Stimulated activated CD8-positive, alpha-beta memory T cell treated with anti-CD3 and anti-CD28 coated beads, Interleukin-12 subunit alpha, Interleukin-12 subunit beta, amount 100 ng/mL, for 1 hour (primary cell): ENCODE measurements at regions not wholly inside any gene's neighbourhood (a gene's known extent, or its start where the extent isn't known, plus 50 kb on each side); places are given as distances from the start of the nearest gene placed in this dataset.

Experiments used
- DNase-seq: peaks from one replicate; pipeline ENCODE4 v3.0.0-alpha.2; 2020; ENCODE audit warnings: low read depth

GRCh38 chr3:106617276-106617675 lies 748.5 kb upstream of the CBLB start:
- no peak for DNase-seq

- DNase-seq = no peak
Measured at GRCh38 chr3:106620646-106621045, 751.8 kb upstream of the CBLB start.

- DNase-seq = no peak
Measured at GRCh38 chr3:106624154-106624553, 753.1 kb upstream of the CCDC54 start.

GRCh38 chr3:106628407-106628806 lies 748.8 kb upstream of the CCDC54 start:
- DNase-seq = no peak

- no peak for DNase-seq
Measured at GRCh38 chr3:106629215-106629832, 747.9 kb upstream of the CCDC54 start.

- no peak for DNase-seq
Measured at GRCh38 chr3:106631373-106632108, 745.7 kb upstream of the CCDC54 start.

GRCh38 chr3:106635271-106635670 lies 742.0 kb upstream of the CCDC54 start:
- no peak for DNase-seq

GRCh38 chr3:106635826-106636225 lies 741.4 kb upstream of the CCDC54 start:
- DNase-seq = no peak

GRCh38 chr3:106640353-106640752 lies 736.9 kb upstream of the CCDC54 start:
- no peak for DNase-seq

- DNase-seq = no peak
Measured at GRCh38 chr3:106642161-106642560, 735.1 kb upstream of the CCDC54 start.

- DNase-seq = no peak
Measured at GRCh38 chr3:106643684-106644161, 733.5 kb upstream of the CCDC54 start.

- DNase-seq = no peak
Measured at GRCh38 chr3:106673926-106674569, 703.2 kb upstream of the CCDC54 start.

- DNase-seq = no peak
Measured at GRCh38 chr3:106675451-106675850, 701.8 kb upstream of the CCDC54 start.

GRCh38 chr3:106678657-106679390 lies 698.4 kb upstream of the CCDC54 start:
- no peak for DNase-seq

- DNase-seq = no peak
Measured at GRCh38 chr3:106683953-106684620, 693.2 kb upstream of the CCDC54 start.

- DNase-seq = no peak
Measured at GRCh38 chr3:106685745-106686144, 691.5 kb upstream of the CCDC54 start.

- no peak for DNase-seq
Measured at GRCh38 chr3:106687905-106688304, 689.3 kb upstream of the CCDC54 start.

GRCh38 chr3:106688464-106688863 lies 688.8 kb upstream of the CCDC54 start:
- no peak for DNase-seq

GRCh38 chr3:106691476-106691875 lies 685.8 kb upstream of the CCDC54 start:
- no peak for DNase-seq

GRCh38 chr3:106692624-106693023 lies 684.6 kb upstream of the CCDC54 start:
- DNase-seq = no peak

GRCh38 chr3:106699122-106699521 lies 678.1 kb upstream of the CCDC54 start:
- no peak for DNase-seq

GRCh38 chr3:106700981-106701380 lies 676.3 kb upstream of the CCDC54 start:
- no peak for DNase-seq
